GM21717 (cell line): ENCODE measurements at regions not wholly inside any gene's neighbourhood (a gene's known extent, or its start where the extent isn't known, plus 50 kb on each side); places are given as distances from the start of the nearest gene placed in this dataset.
"Not testable (repeated sequence)": the region's sequence is repeated elsewhere in the genome, so short reads cannot be mapped to it uniquely, and the experiment has no call there.

ENCODE experiments used
- ATAC-seq: cut with Tn5 transposase; IDR thresholded peaks from one replicate; pipeline ENCODE4 v1.9.1; 2021; ENCODE audit warnings: mild to moderate bottlenecking, moderate library complexity; ENCODE audit not compliant: unreplicated experiment

GRCh38 chr11:92465410-92465809 is 240.8 kb downstream of the FAT3 start:
- not testable (repeated sequence) for ATAC-seq

- no peak for ATAC-seq
Measured at GRCh38 chr11:92473736-92474135, 249.1 kb downstream of the FAT3 start.

GRCh38 chr11:92475316-92475715 is 250.7 kb downstream of the FAT3 start:
- ATAC-seq, result no peak

- ATAC-seq, result no peak
Measured at GRCh38 chr11:92475819-92476218, 251.2 kb downstream of the FAT3 start.

- no peak for ATAC-seq
Measured at GRCh38 chr11:92477686-92478085, 253.1 kb downstream of the FAT3 start.

GRCh38 chr11:92480499-92480898 is 255.9 kb downstream of the FAT3 start:
- ATAC-seq, result no peak

GRCh38 chr11:92482492-92483060 is 258.0 kb downstream of the FAT3 start:
- no peak for ATAC-seq

- no peak for ATAC-seq
Measured at GRCh38 chr11:92484570-92484969, 260.0 kb downstream of the FAT3 start.

- no peak for ATAC-seq
Measured at GRCh38 chr11:92489826-92490399, 265.3 kb downstream of the FAT3 start.

- ATAC-seq, result no peak
Measured at GRCh38 chr11:92492372-92492771, 267.8 kb downstream of the FAT3 start.

GRCh38 chr11:92495107-92495793 is 270.6 kb downstream of the FAT3 start:
- ATAC-seq, result no peak

GRCh38 chr11:92500453-92500852 is 275.8 kb downstream of the FAT3 start:
- ATAC-seq, result no peak

- no peak for ATAC-seq
Measured at GRCh38 chr11:92501066-92501739, 276.6 kb downstream of the FAT3 start.

GRCh38 chr11:92504004-92504403 is 279.4 kb downstream of the FAT3 start:
- no peak for ATAC-seq

GRCh38 chr11:92504534-92504933 is 279.9 kb downstream of the FAT3 start:
- no peak for ATAC-seq

- ATAC-seq, result no peak
Measured at GRCh38 chr11:92505689-92506088, 281.1 kb downstream of the FAT3 start.

- ATAC-seq, result no peak
Measured at GRCh38 chr11:92506809-92507336, 282.3 kb downstream of the FAT3 start.

- no peak for ATAC-seq
Measured at GRCh38 chr11:92510591-92510990, 286.0 kb downstream of the FAT3 start.

GRCh38 chr11:92511522-92512203 is 287.0 kb downstream of the FAT3 start:
- no peak for ATAC-seq

GRCh38 chr11:92512204-92512569 is 287.6 kb downstream of the FAT3 start:
- ATAC-seq, result no peak

GRCh38 chr11:92523611-92524010 is 299.0 kb downstream of the FAT3 start:
- no peak for ATAC-seq
